ENCODE measurements at regions not wholly inside any gene's neighbourhood (a gene's known extent, or its start where the extent isn't known, plus 50 kb on each side); places are given as distances from the start of the nearest gene placed in this dataset.
A peak's percentile ranks its signal among the peaks of the same experiment; 100 is the strongest.

- DNase-seq (ENCODE audit: low read depth in 3 of 3, low spot score in 2 of 3), result peak; percentile 32 to 48 (median 39)
Measured at GRCh38 chr4:189420572-189420971, 520.1 kb upstream of the FRG1 start.

- DNase-seq (ENCODE audit: low read depth in 3 of 3, low spot score in 2 of 3), result no peak
Measured at GRCh38 chr4:189436207-189436606, 504.5 kb upstream of the FRG1 start.

- no peak for DNase-seq (ENCODE audit: low read depth in 3 of 3, low spot score in 2 of 3)
Measured at GRCh38 chr4:189440716-189441115, 500.0 kb upstream of the FRG1 start.

- no peak for DNase-seq (ENCODE audit: low read depth in 3 of 3, low spot score in 2 of 3)
Measured at GRCh38 chr4:189443341-189443740, 497.3 kb upstream of the FRG1 start.

- no peak for DNase-seq (ENCODE audit: low read depth in 3 of 3, low spot score in 2 of 3)
Measured at GRCh38 chr4:189445613-189446012, 495.1 kb upstream of the FRG1 start.

GRCh38 chr4:189463734-189464133 lies 476.9 kb upstream of the FRG1 start:
- DNase-seq (ENCODE audit: low read depth in 3 of 3, low spot score in 2 of 3), result no peak

GRCh38 chr4:189494407-189494806 lies 446.3 kb upstream of the FRG1 start:
- DNase-seq (ENCODE audit: low read depth in 3 of 3, low spot score in 2 of 3), result no peak

- no peak for DNase-seq (ENCODE audit: low read depth in 3 of 3, low spot score in 2 of 3)
Measured at GRCh38 chr4:189497516-189497915, 443.2 kb upstream of the FRG1 start.

GRCh38 chr4:189497996-189498395 lies 442.7 kb upstream of the FRG1 start:
- no peak for DNase-seq (ENCODE audit: low read depth in 3 of 3, low spot score in 2 of 3)

- DNase-seq (ENCODE audit: low read depth in 3 of 3, low spot score in 2 of 3), result no peak
Measured at GRCh38 chr4:189498457-189498856, 442.2 kb upstream of the FRG1 start.

- DNase-seq (ENCODE audit: low read depth in 3 of 3, low spot score in 2 of 3), result no peak
Measured at GRCh38 chr4:189499696-189500095, 441.0 kb upstream of the FRG1 start.

GRCh38 chr4:189500970-189501369 lies 439.7 kb upstream of the FRG1 start:
- no peak for DNase-seq (ENCODE audit: low read depth in 3 of 3, low spot score in 2 of 3)

GRCh38 chr4:189502841-189503435 lies 437.7 kb upstream of the FRG1 start:
- no peak for DNase-seq (ENCODE audit: low read depth in 3 of 3, low spot score in 2 of 3)

GRCh38 chr4:189504220-189504619 lies 436.5 kb upstream of the FRG1 start:
- DNase-seq (ENCODE audit: low read depth in 3 of 3, low spot score in 2 of 3), result no peak

- no peak for DNase-seq (ENCODE audit: low read depth in 3 of 3, low spot score in 2 of 3)
Measured at GRCh38 chr4:189505380-189505779, 435.3 kb upstream of the FRG1 start.

- no peak for DNase-seq (ENCODE audit: low read depth in 3 of 3, low spot score in 2 of 3)
Measured at GRCh38 chr4:189506080-189506479, 434.6 kb upstream of the FRG1 start.

GRCh38 chr4:189507060-189507459 lies 433.6 kb upstream of the FRG1 start:
- no peak for DNase-seq (ENCODE audit: low read depth in 3 of 3, low spot score in 2 of 3)

GRCh38 chr4:189510601-189511000 lies 430.1 kb upstream of the FRG1 start:
- no peak for DNase-seq (ENCODE audit: low read depth in 3 of 3, low spot score in 2 of 3)

GRCh38 chr4:189511581-189511980 lies 429.1 kb upstream of the FRG1 start:
- no peak for DNase-seq (ENCODE audit: low read depth in 3 of 3, low spot score in 2 of 3)

GRCh38 chr4:189513421-189513820 lies 427.3 kb upstream of the FRG1 start:
- DNase-seq (ENCODE audit: low read depth in 3 of 3, low spot score in 2 of 3), result no peak

GRCh38 chr4:189514209-189514608 lies 426.5 kb upstream of the FRG1 start:
- no peak for DNase-seq (ENCODE audit: low read depth in 3 of 3, low spot score in 2 of 3)

- DNase-seq (ENCODE audit: low read depth in 3 of 3, low spot score in 2 of 3), result no peak
Measured at GRCh38 chr4:189516902-189517301, 423.8 kb upstream of the FRG1 start.

- DNase-seq (ENCODE audit: low read depth in 3 of 3, low spot score in 2 of 3), result no peak
Measured at GRCh38 chr4:189519186-189519585, 421.5 kb upstream of the FRG1 start.
